HG03439 (cell line): ENCODE measurements at regions not wholly inside any gene's neighbourhood (a gene's known extent, or its start where the extent isn't known, plus 50 kb on each side); places are given as distances from the start of the nearest gene placed in this dataset.
A peak's percentile ranks its signal among the peaks of the same experiment; 100 is the strongest.
"Not testable (repeated sequence)": the region's sequence is repeated elsewhere in the genome, so short reads cannot be mapped to it uniquely, and the experiment has no call there.

Experiments used
- ATAC-seq: cut with Tn5 transposase; IDR thresholded peaks from one replicate; pipeline ENCODE4 v1.9.1; 2021; ENCODE audit warnings: mild to moderate bottlenecking, moderate library complexity; ENCODE audit not compliant: unreplicated experiment

DNA sequence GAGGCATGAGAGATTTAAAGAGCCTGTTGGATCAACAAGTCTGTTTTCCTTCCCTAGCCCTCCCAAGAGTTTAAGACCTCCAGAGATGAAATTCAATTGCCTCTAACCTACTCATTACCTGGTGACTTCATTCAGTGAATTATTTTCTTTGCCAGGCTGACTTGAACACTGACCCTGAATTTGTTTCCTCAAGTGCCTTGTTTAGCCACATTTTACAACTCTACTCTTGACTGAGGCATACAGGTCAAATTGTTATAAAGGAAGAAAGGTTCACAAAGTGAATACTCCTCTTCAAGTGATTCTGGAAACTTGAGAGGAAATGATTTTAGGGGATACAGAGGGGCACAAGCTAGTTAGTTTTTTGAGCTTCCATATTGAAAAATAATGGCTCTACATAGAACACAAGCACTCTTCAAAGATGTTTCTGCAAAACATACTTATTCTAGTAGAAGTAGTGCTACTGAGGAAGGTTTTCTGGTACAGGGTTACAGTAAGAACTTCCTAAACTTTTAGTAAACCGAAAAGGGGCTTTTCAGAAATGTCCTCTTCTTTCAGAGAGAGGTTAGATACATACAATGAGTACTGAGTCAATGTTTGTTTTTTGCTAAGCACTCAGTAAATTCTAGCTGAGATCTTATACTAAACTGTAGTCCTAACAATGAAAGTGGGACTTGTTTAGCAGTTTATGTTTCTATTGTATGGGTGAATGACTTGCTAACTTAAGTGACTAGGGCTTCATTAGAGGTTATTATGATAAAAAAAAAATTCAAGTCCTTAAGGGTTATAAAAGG lies 137.4 kb upstream of the SATB1 start:
- no peak for ATAC-seq

- ATAC-seq: peak; percentile 71
Measured at GRCh38 chr3:18559331-18559842, 134.2 kb upstream of the SATB1 start.

GRCh38 chr3:18558507-18558906 lies 133.4 kb upstream of the SATB1 start:
- ATAC-seq: no peak

- no peak for ATAC-seq
Measured at GRCh38 chr3:18557216-18557615, 132.1 kb upstream of the SATB1 start.

DNA sequence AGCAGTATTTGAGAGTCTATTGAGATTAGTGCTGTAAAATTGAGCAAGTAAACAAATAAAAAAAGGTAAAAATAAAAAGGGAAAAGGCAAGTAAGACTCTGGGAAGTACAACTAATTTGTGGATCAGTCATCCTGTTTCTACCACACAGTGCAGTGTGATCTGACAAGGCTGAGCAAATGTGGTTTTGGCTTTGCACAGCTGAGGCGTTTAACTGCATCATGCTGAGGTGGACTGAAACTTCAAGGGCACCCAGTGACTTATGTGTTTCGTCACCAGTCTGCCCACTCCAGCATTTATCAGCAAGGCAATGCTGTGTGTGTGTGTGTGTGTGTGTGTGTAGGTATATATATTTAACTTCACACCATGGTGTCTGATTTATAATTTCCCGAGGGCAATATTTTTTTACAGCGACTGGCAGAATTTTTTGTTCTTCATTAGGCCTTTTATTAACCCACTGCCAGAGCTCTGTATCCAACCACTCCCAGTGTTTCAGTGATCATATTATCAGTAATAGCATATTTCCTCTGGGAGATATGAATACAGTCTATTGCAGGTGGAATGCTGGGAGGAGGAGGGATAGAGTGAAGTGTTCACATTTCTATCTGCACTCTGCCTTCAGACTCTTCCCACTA lies 131.5 kb upstream of the SATB1 start:
- ATAC-seq: peak; percentile 76

- peak; percentile 10 for ATAC-seq
Measured at GRCh38 chr3:18556001-18556408, 130.9 kb upstream of the SATB1 start.

- ATAC-seq: not testable (repeated sequence)
Measured at GRCh38 chr3:18552579-18553105, 127.5 kb upstream of the SATB1 start.

DNA sequence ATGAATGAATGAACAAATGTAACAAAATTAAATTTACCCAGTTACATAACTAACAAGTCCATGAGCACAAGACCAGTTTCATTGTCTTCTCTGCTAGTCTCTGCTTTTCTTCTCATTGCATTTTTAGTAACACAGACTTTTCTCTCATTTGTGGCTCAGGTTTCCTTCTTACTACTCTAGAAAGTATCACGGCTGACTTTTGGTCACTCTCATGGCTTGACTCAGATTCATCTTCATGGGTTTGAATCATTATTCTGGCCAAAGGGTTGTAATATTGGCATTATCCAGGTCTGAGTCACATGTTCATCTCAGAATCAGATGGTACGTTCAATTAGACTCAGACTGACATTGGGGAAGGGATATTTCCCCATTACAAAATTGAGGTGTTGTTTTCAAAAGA lies 121.5 kb upstream of the SATB1 start:
- no peak for ATAC-seq

- ATAC-seq: no peak
Measured at GRCh38 chr3:18544146-18544545, 119.0 kb upstream of the SATB1 start.

GRCh38 chr3:18538463-18539230 lies 113.5 kb upstream of the SATB1 start:
- ATAC-seq: no peak

- ATAC-seq: no peak
Measured at GRCh38 chr3:18533039-18533438, 107.9 kb upstream of the SATB1 start.

- ATAC-seq: no peak
Measured at GRCh38 chr3:18531662-18532061, 106.5 kb upstream of the SATB1 start.

GRCh38 chr3:18529631-18530030 lies 104.5 kb upstream of the SATB1 start:
- no peak for ATAC-seq

DNA sequence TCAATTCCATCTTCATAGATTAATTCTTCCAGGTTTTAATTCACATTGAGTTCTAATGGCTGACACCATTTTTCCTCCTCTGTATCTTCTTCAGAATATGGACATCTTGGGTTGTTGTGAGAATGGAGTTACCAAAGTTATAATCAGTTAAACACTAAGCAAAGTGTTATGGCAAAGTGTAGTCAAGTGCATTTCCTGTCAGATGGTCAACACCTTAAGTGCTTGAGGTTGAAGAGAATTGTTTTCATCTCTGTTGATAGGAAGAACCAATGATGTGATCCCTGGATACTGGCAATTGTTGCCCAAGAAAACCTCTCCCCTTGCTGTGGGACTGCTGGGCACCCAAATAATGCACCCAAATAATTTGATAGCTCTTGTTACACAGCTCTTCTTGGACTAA lies 102.6 kb upstream of the SATB1 start:
- no peak for ATAC-seq

DNA sequence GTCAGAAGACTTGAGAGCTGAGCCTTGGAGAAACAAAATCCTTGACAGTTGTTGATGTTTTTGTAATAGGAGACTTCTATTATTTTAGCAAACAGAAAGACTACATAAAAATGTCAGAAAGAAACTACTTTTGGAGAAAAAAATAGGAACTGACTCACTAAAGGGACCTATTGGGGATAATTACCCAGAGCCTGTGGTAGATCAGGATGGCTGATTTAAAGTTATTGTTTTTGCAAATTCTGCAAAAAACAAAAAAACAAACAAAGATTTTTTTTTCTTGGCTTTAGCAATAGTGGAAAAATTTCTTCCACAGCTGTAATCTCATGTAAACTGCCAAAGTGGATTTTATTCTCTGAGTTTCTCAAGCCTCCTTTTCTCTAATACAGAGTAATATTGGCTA lies 101.5 kb upstream of the SATB1 start:
- no peak for ATAC-seq

- ATAC-seq: not testable (repeated sequence)
Measured at GRCh38 chr3:18516170-18516569, 91.0 kb upstream of the SATB1 start.

DNA sequence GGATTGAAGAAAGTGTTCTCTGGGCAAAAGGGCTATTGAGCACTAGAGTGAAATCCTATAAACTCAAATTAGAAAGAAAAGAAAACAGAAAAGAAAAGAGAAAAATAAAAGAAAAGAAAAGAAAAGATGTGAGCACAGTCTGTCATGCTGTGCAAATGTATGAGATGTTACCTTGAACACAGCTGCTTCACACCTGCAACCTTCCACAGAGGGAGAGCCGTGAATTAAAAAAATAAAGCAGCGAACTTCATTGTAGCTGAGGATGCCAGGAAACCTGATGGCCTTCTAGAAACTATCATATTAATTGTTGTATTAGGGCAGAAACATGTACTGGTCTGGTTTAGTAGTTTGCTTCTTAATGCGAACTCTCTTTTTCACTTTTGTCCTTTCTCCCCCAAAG lies 88.0 kb upstream of the SATB1 start:
- no peak for ATAC-seq

DNA sequence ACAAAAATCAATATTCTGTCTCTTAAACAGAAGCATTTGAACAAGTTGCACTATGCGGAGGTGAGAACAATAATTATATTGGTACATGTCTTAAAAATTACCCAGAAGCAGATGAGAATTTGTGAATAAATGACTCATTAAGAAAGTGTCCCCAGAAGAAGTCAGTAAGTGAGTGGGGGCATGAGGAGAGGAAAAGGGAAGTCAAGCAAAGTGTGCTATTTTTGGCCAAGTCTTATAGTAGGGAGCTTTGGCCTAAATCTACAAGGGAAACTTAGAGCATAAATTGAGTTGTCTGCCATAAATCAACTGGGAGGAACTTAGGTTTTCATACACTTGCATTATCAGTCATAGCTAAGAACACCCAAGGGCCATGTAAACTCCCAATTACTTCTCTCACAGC lies 86.9 kb upstream of the SATB1 start:
- ATAC-seq: no peak

- no peak for ATAC-seq
Measured at GRCh38 chr3:18510947-18511346, 85.8 kb upstream of the SATB1 start.

GRCh38 chr3:18507333-18507732 lies 82.2 kb upstream of the SATB1 start:
- ATAC-seq: no peak

GRCh38 chr3:18505056-18505455 lies 79.9 kb upstream of the SATB1 start:
- ATAC-seq: no peak
